CD14-positive monocyte (primary cell): ENCODE measurements at regions not wholly inside any gene's neighbourhood (a gene's known extent, or its start where the extent isn't known, plus 50 kb on each side); places are given as distances from the start of the nearest gene placed in this dataset.

ENCODE experiments used
- DNase-seq, 3 donors: peaks; one replicate each; pipeline ENCODE4 v3.0.0-alpha.2; 2011 to 2022
- H2AFZ ChIP-seq: 2 replicates; pipeline ENCODE4 v1.6.0; 2012; ENCODE audit warnings: mild to moderate bottlenecking, low read depth, low read length, inconsistent platforms; ENCODE audit not compliant: insufficient read depth, poor library complexity, severe bottlenecking
- H3K27ac ChIP-seq, 2 donors: 1 replicate in 1 of 2; 2 replicates in 1 of 2; pipeline ENCODE4 v1.5.1; 2012 to 2013; ENCODE audit warnings: low read length in 2 of 2, control low read depth in 1 of 2, inconsistent platforms in 1 of 2, low read depth in 1 of 2, mild to moderate bottlenecking in 1 of 2
- H3K27me3 ChIP-seq, 2 donors: one replicate each; pipeline versions ENCODE4 v1.6.0 to v1.6.1; 2011 to 2013; ENCODE audit warnings: low read length in 2 of 2; ENCODE audit not compliant: control insufficient read depth in 2 of 2, insufficient read depth in 2 of 2
- H3K36me3 ChIP-seq, 2 donors: replicated peaks in 1 of 2; 1 replicate in 1 of 2; 2 replicates in 1 of 2; pipeline versions ENCODE4 v1.5.1 to v1.6.1; 2012 to 2013; ENCODE audit warnings: low read length in 2 of 2, control low read depth in 1 of 2, inconsistent platforms in 1 of 2, mild to moderate bottlenecking in 1 of 2; ENCODE audit not compliant: insufficient read depth in 2 of 2, control insufficient read depth in 1 of 2
- H3K4me1 ChIP-seq, 2 donors: 1 replicate in 1 of 2; 2 replicates in 1 of 2; pipeline versions ENCODE4 v1.5.1 to v1.6.1; 2012 to 2013; ENCODE audit warnings: low read length in 2 of 2, control low read depth in 1 of 2, inconsistent platforms in 1 of 2, mild to moderate bottlenecking in 1 of 2, moderate library complexity in 1 of 2; ENCODE audit not compliant: insufficient read depth in 2 of 2, control insufficient read depth in 1 of 2
- H3K4me2 ChIP-seq: replicated peaks from 2 replicates; pipeline ENCODE3; 2012; ENCODE audit warnings: low read length, moderate library complexity, mild to moderate bottlenecking; ENCODE audit not compliant: poor library complexity, severe bottlenecking; ENCODE audit errors: extremely low read depth
- H3K4me3 ChIP-seq, 3 experiments: fragments of 200-600 bp in 1 of 3; sonication (generic) in 1 of 3; replicated peaks in 1 of 3; 1 replicate in 2 of 3; 2 replicates in 1 of 3; pipeline ENCODE4 v1.5.1; 2011 to 2013; ENCODE audit warnings: low read length in 3 of 3, mild to moderate bottlenecking in 3 of 3, control low read depth in 2 of 3, low read depth in 2 of 3, inconsistent platforms in 1 of 3, moderate library complexity in 1 of 3
- H3K79me2 ChIP-seq: 2 replicates; pipeline ENCODE4 v1.6.0; 2012; ENCODE audit warnings: mild to moderate bottlenecking, control low read depth, inconsistent platforms, low read length, moderate library complexity; ENCODE audit not compliant: insufficient read depth
- H3K9ac ChIP-seq: 2 replicates; pipeline ENCODE4 v1.6.0; 2017; ENCODE audit warnings: low read length, mild to moderate bottlenecking; ENCODE audit not compliant: insufficient read depth, poor library complexity, severe bottlenecking
- H3K9me3 ChIP-seq, 2 donors: replicated peaks in 1 of 2; 1 replicate in 1 of 2; 2 replicates in 1 of 2; pipeline versions ENCODE4 v1.5.1 to v1.6.1; 2012 to 2013; ENCODE audit warnings: low read length in 2 of 2, control low read depth in 1 of 2; ENCODE audit not compliant: control insufficient read depth in 1 of 2, insufficient read depth in 1 of 2
- H4K20me1 ChIP-seq: 2 replicates; pipeline ENCODE4 v1.6.0; 2012; ENCODE audit warnings: mild to moderate bottlenecking, low read length, control low read depth, moderate library complexity; ENCODE audit not compliant: insufficient read depth
- H3K27ac Mint-ChIP-seq, 7 donors: one replicate each; pipeline ENCODE4 v1.8.0; 2020; ENCODE audit warnings: mild to moderate bottlenecking in 7 of 7, mixed read lengths in 7 of 7, moderate library complexity in 6 of 7, inconsistent platforms in 2 of 7
- H3K27me3 Mint-ChIP-seq, 3 donors: one replicate each; pipeline ENCODE4 v1.8.0; 2021 to 2022; ENCODE audit warnings: low read depth in 3 of 3, mild to moderate bottlenecking in 3 of 3, mixed read lengths in 3 of 3, moderate library complexity in 3 of 3, inconsistent platforms in 1 of 3
- H3K36me3 Mint-ChIP-seq, 2 donors: one replicate each; pipeline ENCODE4 v1.8.0; 2020; ENCODE audit warnings: mixed read lengths in 2 of 2, inconsistent platforms in 1 of 2, mild to moderate bottlenecking in 1 of 2
- H3K4me1 Mint-ChIP-seq: one replicate; pipeline ENCODE4 v1.8.0; 2020; ENCODE audit warnings: mild to moderate bottlenecking, mixed read lengths
- H3K4me3 Mint-ChIP-seq, 2 donors: one replicate each; pipeline ENCODE4 v1.8.0; 2020; ENCODE audit warnings: mild to moderate bottlenecking in 2 of 2, mixed read lengths in 2 of 2, moderate library complexity in 1 of 2
- H3K9me3 Mint-ChIP-seq, 7 donors: one replicate each; pipeline ENCODE4 v1.8.0; 2020 to 2022; ENCODE audit warnings: mixed read lengths in 7 of 7, mild to moderate bottlenecking in 6 of 7, moderate library complexity in 6 of 7, inconsistent platforms in 2 of 7
- WGBS: methylation state at CpG from one replicate; pipeline ENCODE4 v1.1.5; 2013; ENCODE audit warnings: missing lambda C conversion rate; ENCODE audit not compliant: insufficient coverage; 5-methylcytosine and 5-hydroxymethylcytosine counted together
- intact Hi-C, 2 donors: fragments of 100-400 bp; cut with micrococcal nuclease; formaldehyde crosslinking; loops; one replicate each; pipeline versions ENCODE4 v1.15.0 to v1.15.1; 2023
- TF ChIP-seq, protein P1 (sequence below): fragments of 200-600 bp; IDR thresholded peaks from one replicate; pipeline ENCODE4 v1.8.0; 2022; ENCODE audit warnings: antibody characterized with exemption, mild to moderate bottlenecking

DNA sequence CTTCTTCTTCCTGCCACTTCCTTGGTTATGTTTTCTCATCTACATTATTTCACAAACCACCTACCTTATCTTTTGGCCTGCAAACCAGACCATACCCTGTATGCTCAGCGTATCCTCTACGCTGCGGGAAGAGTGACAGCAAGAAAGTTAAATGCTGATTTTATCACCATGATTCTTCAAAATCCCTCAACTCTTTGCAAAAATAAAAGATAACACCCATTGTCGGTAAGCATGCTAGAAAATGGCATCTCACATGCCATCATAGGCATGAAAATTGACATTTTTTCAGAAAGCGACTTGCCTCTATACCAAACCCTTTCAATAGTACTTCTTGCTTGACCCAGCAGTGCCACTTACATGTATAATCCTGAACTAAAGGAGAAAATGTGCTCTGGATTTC is 102.0 kb downstream of the HPGD start:
- Mint-ChIP-seq H3K27me3 (peaks cover 0 to 5% (median 0%) of the 10 kb centered on the region in 3 donors), H3K36me3 (no peaks in the 10 kb centered on the region), H3K4me1 (peaks cover 18% of the 10 kb centered on the region), H3K9me3 (peaks cover 0 to 10% (median 2%) of the 10 kb centered on the region in 7 donors), H3K27ac (no peak overlapping the region), H3K4me3 (no peak overlapping the region)
- Histone ChIP-seq H3K79me2 (no peaks in the 10 kb centered on the region), H3K9ac (no peak overlapping the region), H3K36me3 (no peaks in the 10 kb centered on the region), H3K27ac (no peak overlapping the region), H2AFZ (peak overlapping the region; percentile 6), H3K4me1 (peaks cover 9 to 14% of the 10 kb centered on the region in 2 donors), H3K9me3 (no peaks in the 10 kb centered on the region), H3K4me3 (no peak overlapping the region), H4K20me1 (no peaks in the 10 kb centered on the region), H3K4me2 (no peak overlapping the region), H3K27me3 (no peaks in the 10 kb centered on the region)
- intact Hi-C loops: no loop called here
- TF ChIP-seq, protein P1, sequence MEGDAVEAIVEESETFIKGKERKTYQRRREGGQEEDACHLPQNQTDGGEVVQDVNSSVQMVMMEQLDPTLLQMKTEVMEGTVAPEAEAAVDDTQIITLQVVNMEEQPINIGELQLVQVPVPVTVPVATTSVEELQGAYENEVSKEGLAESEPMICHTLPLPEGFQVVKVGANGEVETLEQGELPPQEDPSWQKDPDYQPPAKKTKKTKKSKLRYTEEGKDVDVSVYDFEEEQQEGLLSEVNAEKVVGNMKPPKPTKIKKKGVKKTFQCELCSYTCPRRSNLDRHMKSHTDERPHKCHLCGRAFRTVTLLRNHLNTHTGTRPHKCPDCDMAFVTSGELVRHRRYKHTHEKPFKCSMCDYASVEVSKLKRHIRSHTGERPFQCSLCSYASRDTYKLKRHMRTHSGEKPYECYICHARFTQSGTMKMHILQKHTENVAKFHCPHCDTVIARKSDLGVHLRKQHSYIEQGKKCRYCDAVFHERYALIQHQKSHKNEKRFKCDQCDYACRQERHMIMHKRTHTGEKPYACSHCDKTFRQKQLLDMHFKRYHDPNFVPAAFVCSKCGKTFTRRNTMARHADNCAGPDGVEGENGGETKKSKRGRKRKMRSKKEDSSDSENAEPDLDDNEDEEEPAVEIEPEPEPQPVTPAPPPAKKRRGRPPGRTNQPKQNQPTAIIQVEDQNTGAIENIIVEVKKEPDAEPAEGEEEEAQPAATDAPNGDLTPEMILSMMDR: no peak
- 27% methylated on average over 5 of the region's 5 CpGs for WGBS
- no peak for DNase-seq

DNA sequence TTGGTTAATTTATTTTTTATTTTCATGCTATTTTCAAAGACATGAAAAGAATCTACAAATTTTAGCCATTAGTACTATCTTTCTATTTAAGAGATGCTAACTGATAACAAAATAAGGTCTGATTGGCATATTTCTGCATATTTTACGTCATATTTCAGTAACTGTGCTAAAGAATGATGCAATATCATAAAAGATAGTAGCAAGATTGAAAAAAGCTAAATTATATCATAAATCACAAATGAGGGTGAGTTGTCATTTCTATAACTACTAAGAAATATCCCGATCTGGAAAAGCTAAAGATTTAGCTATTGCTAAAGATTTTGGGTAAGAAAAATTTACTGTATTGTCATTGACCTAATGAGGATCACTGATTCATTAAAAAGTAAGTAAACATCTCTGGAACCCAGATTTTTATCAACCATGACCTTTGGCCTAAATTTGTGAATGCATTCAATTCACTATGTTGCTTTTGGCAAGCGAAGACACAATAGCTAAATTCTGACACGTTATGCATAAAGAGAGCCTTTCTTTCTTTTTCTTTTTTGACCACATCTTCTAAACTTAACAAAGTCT is 103.6 kb downstream of the HPGD start:
- Mint-ChIP-seq H3K4me3 (no peak overlapping the region), H3K27me3 (peaks cover 0 to 5% (median 0%) of the 10 kb centered on the region in 3 donors), H3K9me3 (peaks cover 0 to 12% (median 4%) of the 10 kb centered on the region in 7 donors), H3K36me3 (no peaks in the 10 kb centered on the region), H3K4me1 (peaks cover 18% of the 10 kb centered on the region), H3K27ac (no peak overlapping the region)
- Histone ChIP-seq H3K4me2 (no peak overlapping the region), H3K4me1 (peaks cover 8 to 11% of the 10 kb centered on the region in 2 donors), H2AFZ (no peak overlapping the region), H4K20me1 (no peaks in the 10 kb centered on the region), H3K36me3 (no peaks in the 10 kb centered on the region), H3K9me3 (no peaks in the 10 kb centered on the region), H3K27ac (no peak overlapping the region), H3K79me2 (no peaks in the 10 kb centered on the region), H3K27me3 (no peaks in the 10 kb centered on the region), H3K9ac (no peak overlapping the region), H3K4me3 (no peak overlapping the region)
- no peak for DNase-seq
- TF ChIP-seq, protein P1: no peak
- intact Hi-C loops: no loop called here
- WGBS: no CpG with 5 or more reads among the region's 4 CpGs
